GM18499 (cell line): ENCODE measurements at regions not wholly inside any gene's neighbourhood (a gene's known extent, or its start where the extent isn't known, plus 50 kb on each side); places are given as distances from the start of the nearest gene placed in this dataset.
"Not testable (repeated sequence)": the region's sequence is repeated elsewhere in the genome, so short reads cannot be mapped to it uniquely, and the experiment has no call there.

ENCODE experiments used
- ATAC-seq: cut with Tn5 transposase; IDR thresholded peaks from one replicate; pipeline ENCODE4 v1.9.1; 2021; ENCODE audit warnings: moderate number of reproducible peaks; ENCODE audit not compliant: insufficient read depth, unreplicated experiment

DNA sequence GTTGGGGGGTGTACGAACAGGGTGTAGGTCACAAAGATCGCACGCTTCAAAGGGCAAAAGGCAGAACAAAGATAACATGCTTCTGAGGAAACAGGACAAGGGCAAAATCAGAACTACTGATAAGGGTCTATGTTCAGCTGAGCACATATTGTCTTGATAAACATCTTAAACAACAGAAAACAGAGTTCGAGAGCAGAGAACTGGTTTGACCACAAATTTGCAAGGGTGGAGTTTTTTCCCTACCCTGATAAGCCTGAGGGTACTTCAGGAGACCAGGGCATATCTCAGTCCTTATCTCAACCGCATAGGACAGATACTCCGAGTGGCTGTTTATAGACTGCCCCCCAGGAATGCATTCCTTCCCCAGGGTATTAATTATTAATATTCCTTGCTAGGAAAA is 139.1 kb upstream of the CNTNAP4 start:
- ATAC-seq = not testable (repeated sequence)

DNA sequence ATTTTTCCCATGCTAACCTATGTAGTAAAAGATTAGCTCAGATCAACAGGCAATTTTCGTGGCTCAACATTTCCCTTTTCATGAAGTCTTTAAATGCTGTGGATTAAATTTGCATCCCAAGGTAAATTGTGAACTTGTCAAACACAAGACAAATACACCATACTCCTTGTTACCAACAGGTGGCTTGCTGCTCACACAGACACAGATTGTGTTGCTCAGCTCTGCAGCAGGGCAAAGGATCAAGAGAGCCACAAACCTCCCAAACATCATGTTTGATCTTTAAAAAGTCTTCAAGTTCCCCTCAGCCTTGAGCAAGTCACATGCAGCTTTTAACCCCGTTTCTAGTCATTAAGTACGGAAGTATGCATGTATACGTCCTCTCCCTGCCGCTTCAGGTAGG is 119.6 kb upstream of the CNTNAP4 start:
- no peak for ATAC-seq

DNA sequence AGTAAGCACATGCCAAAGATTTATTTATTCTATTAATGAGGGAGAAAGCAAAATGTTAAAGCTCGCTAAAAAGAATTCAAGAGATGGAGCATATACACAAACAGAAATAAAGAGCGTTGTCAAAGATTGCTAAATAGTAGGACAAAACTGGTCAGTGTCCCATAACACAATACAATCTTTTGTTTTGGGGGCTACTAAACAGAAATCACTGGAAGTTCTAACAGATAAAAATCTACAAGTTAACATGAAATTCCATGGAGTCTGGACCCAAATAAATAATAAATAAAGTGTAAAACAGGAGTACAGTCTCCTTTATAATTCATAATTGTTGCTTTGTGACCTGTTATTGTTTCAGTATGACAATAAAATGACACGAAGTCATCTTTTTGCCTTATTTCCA is 115.2 kb upstream of the CNTNAP4 start:
- no peak for ATAC-seq

- ATAC-seq = no peak
These were observed 112.1 kb upstream of the CNTNAP4 start for GRCh38 chr16:76164970-76165558.

- ATAC-seq = no peak
These were observed 101.5 kb upstream of the CNTNAP4 start for GRCh38 chr16:76175718-76176117.

GRCh38 chr16:76176153-76176552 is 101.0 kb upstream of the CNTNAP4 start:
- peak; percentile 86 for ATAC-seq

DNA sequence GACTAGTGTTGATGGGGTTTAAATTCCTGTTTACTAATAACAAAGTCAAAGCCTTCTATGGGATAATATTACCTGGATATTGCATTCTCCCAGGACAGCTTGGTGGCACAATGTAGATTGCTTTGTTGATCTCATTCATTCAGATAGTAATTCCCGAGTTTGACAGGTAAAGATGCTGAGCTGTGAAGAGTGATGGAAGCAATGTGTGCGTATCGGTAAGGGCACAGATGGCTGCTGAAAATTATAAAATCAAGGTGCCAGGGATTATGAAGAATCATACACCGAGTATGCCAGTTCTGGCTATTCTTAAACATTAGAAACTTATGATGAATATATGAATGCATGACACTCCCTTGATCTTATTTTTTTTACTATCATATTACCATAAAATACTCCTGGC is 100.6 kb upstream of the CNTNAP4 start:
- ATAC-seq = no peak

GRCh38 chr16:76182041-76182635 is 95.1 kb upstream of the CNTNAP4 start:
- ATAC-seq = no peak

DNA sequence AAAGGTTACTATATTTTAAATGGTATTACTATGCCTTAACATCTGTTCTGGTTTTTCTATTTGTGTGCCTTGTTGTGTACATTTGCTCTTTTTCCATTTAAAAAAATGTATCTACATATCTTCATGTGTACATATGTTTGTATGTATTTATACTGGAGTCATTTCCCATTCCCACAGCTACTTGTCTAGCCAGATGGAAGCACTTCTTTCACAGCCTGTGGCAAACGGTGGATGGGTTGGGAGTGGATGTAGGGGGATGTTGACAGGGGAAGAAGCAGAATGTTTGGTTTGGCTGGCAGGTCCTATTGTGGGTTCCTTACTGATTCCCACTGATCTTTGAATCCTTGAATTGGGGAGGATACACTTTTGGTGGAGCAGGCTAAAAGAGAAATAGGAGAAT is 93.6 kb upstream of the CNTNAP4 start:
- ATAC-seq = no peak

GRCh38 chr16:76190057-76190456 is 87.1 kb upstream of the CNTNAP4 start:
- no peak for ATAC-seq

- no peak for ATAC-seq
These were observed 86.7 kb upstream of the CNTNAP4 start for GRCh38 chr16:76190480-76190879.

DNA sequence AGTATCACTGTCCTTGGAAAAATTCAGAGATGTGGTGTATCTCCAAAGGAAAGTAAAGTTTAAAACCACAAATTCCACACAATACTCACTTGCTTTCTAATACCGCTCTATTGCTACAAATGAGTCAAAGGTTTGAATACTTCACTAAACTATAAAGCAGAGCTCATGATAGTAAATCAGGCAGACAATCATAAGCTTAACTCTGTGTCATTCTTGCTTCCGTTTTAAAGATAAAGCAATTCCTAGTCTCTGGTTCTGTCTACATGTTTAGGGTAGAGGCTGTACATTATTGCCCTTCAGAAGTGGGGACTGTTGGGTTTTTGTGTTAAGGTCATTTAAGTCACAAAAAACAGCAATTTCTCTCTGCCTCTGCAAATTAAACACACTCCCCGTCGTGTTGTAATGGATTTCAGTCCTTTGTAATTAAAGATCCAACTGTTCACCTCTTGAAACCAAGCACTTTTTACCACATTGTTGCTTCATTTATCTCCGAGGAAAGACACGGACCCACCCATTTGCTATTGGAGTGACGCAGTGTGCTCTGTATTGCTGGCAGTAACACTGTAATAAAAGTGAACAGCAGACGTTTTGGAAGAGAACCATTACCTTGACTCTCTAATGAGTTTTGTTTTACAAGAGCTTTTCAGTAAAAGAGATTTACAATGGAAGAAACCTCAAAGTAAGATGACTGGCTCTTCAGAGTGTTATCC is 83.1 kb upstream of the CNTNAP4 start:
- no peak for ATAC-seq

DNA sequence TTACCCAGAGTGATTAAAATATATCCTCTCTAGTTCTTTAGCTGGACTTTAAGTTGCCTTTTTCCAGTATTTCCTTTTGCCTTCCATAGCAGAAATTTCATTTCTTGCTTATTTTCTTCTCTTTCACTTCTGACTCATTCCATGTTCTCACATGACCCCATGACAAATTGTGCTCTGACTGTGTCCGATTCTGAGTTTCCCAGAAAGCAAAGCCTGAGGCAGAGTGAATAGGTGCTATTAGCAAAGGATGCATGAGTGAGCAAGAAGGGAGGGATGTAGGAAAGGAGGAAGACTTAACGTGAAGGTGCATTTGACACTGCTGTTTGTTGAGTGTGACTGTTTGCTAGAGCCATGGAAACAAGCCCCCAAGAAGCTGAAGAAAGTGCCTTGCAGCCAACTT is 82.6 kb upstream of the CNTNAP4 start:
- no peak for ATAC-seq

GRCh38 chr16:76195056-76195455 is 82.1 kb upstream of the CNTNAP4 start:
- no peak for ATAC-seq

- no peak for ATAC-seq
These were observed 81.6 kb upstream of the CNTNAP4 start for GRCh38 chr16:76195648-76196047.

- no peak for ATAC-seq
These were observed 79.3 kb upstream of the CNTNAP4 start for GRCh38 chr16:76197900-76198299.

DNA sequence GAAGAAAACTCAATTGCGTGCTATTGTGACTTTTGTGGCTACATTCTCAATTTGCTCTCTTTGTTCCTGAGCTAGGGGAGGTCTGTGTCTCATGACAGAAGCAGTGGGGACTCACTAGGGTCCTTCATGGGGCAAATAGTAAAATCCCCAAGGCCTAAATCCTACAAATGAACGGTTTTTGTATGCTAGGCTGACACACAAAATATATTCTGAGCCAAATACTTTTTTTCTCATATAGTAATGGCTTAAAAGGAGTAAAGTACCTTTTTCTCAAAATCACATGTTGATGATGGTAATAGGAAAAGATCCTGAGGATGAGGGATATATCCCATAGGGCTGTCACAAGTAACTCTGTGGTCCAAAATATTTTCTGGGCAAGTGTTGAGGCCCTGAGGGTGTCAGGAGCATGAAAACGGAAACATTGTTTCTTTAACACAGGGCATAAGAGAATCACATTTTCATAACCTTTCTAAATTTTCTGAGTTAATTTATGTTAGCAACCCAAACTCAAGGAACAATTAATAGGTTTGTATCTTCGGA is 77.5 kb upstream of the CNTNAP4 start:
- no peak for ATAC-seq

DNA sequence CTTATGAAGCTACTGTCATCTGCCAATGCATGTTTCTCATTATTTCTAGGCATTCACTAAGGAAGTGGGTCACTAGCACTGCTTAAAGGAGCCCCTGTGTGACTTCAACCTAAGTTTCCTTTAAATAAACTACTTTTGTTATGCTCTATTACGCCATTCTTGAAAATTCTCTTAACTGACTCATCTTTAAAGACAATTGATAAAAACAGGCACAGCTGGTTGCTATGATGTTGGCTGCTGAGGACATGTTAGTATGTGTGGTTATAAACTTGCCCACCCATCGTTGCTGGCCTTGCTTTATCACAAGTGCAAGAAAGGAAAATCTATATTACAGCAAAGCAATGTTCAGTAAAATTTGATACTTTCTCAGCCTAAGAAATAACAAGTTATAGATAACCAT is 75.8 kb upstream of the CNTNAP4 start:
- ATAC-seq = no peak

DNA sequence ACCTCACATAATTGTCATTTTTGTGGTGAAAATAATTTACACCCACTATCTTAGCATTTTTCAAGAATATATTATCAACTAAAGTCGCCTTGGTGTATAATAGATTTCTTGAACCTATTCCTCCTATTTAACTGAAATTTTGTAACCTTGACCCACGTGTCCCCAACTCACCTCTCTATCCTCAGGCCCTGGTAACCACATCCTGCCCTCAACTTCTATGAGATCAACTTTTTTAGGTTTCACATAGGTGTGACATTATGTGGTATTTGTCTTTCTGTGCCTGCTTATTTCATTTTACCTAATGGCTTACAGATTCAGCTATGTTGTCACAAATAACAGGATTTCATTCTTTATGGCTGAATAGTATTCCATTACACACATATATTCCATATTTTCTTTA is 73.0 kb upstream of the CNTNAP4 start:
- no peak for ATAC-seq

DNA sequence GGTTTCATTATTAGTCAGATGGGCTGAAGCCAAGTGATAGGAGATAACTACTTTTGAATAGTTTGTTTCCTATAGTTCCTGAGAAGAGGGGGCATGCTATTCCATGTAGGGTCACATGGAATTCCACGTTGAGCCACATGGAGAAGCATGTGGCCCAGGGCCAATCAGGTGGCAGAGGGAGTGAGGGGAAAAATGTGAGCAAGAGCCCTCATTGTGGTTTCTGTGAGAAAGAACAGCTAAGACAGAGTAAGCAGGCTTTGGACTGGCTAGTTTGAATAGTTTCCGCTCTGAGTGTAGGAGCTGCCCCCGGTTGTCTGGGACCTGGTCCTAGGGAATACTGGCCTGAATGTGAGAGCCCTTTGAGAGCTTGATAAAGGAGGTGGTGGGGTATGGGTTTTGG is 69.9 kb upstream of the CNTNAP4 start:
- ATAC-seq = no peak

- ATAC-seq = no peak
These were observed 67.0 kb upstream of the CNTNAP4 start for GRCh38 chr16:76210157-76210556.

GRCh38 chr16:76213860-76214259 is 63.3 kb upstream of the CNTNAP4 start:
- no peak for ATAC-seq
